ENCODE measurements at regions not wholly inside any gene's neighbourhood (a gene's known extent, or its start where the extent isn't known, plus 50 kb on each side); places are given as distances from the start of the nearest gene placed in this dataset.

- Histone ChIP-seq H3K27me3 (replicated peaks; ENCODE audit: control insufficient read depth, insufficient read depth, low read length) (no peaks in the 10 kb centered on the region), H3K4me3 (replicated peaks; ENCODE audit: low read depth, low read length) (no peak overlapping the region), H3K36me3 (ENCODE audit: control insufficient read depth, insufficient read depth, low read length) (no peaks in the 10 kb centered on the region)
- no peak for TF ChIP-seq CTCF (IDR thresholded peaks at IDR 0.05; ENCODE audit: insufficient read depth, low read length, poor library complexity, severe bottlenecking)
- DNase-seq (ENCODE audit: extremely low read depth, insufficient read length) = no peak
Measured at GRCh38 chr4:24700118-24700517, 95.3 kb upstream of the SOD3 start.

GRCh38 chr4:24701683-24702082 is 93.7 kb upstream of the SOD3 start:
- no peak for TF ChIP-seq CTCF (IDR thresholded peaks at IDR 0.05; ENCODE audit: insufficient read depth, low read length, poor library complexity, severe bottlenecking)
- no peaks in the 10 kb centered on the region for H3K27me3 ChIP-seq (replicated peaks; ENCODE audit: control insufficient read depth, insufficient read depth, low read length)
- DNase-seq (ENCODE audit: extremely low read depth, insufficient read length) = no peak

GRCh38 chr4:24702281-24702680 is 93.1 kb upstream of the SOD3 start:
- Histone ChIP-seq H3K36me3 (ENCODE audit: control insufficient read depth, insufficient read depth, low read length) (no peaks in the 10 kb centered on the region), H3K4me3 (replicated peaks; ENCODE audit: low read depth, low read length) (no peak overlapping the region), H3K27me3 (replicated peaks; ENCODE audit: control insufficient read depth, insufficient read depth, low read length) (no peaks in the 10 kb centered on the region)
- no peak for TF ChIP-seq CTCF (IDR thresholded peaks at IDR 0.05; ENCODE audit: insufficient read depth, low read length, poor library complexity, severe bottlenecking)
- DNase-seq (ENCODE audit: extremely low read depth, insufficient read length) = no peak

More at GRCh38 chr4:24701683-24702082, 93.7 kb upstream of the SOD3 start:
- no peaks in the 10 kb centered on the region for H3K36me3 ChIP-seq (ENCODE audit: control insufficient read depth, insufficient read depth, low read length)
- no peak overlapping the region for H3K4me3 ChIP-seq (replicated peaks; ENCODE audit: low read depth, low read length)

GRCh38 chr4:24703298-24703697 is 92.1 kb upstream of the SOD3 start:
- Histone ChIP-seq H3K27me3 (replicated peaks; ENCODE audit: control insufficient read depth, insufficient read depth, low read length) (no peaks in the 10 kb centered on the region), H3K36me3 (ENCODE audit: control insufficient read depth, insufficient read depth, low read length) (no peaks in the 10 kb centered on the region), H3K4me3 (replicated peaks; ENCODE audit: low read depth, low read length) (no peak overlapping the region)
- DNase-seq (ENCODE audit: extremely low read depth, insufficient read length) = no peak
- no peak for TF ChIP-seq CTCF (IDR thresholded peaks at IDR 0.05; ENCODE audit: insufficient read depth, low read length, poor library complexity, severe bottlenecking)

GRCh38 chr4:24704149-24704548 is 91.2 kb upstream of the SOD3 start:
- no peak overlapping the region for H3K4me3 ChIP-seq (replicated peaks; ENCODE audit: low read depth, low read length)
- DNase-seq (ENCODE audit: extremely low read depth, insufficient read length) = no peak
- no peaks in the 10 kb centered on the region for H3K27me3 ChIP-seq (replicated peaks; ENCODE audit: control insufficient read depth, insufficient read depth, low read length)
- TF ChIP-seq CTCF (IDR thresholded peaks at IDR 0.05; ENCODE audit: insufficient read depth, low read length, poor library complexity, severe bottlenecking) = no peak
- no peaks in the 10 kb centered on the region for H3K36me3 ChIP-seq (ENCODE audit: control insufficient read depth, insufficient read depth, low read length)
